ENCODE measurements at regions not wholly inside any gene's neighbourhood (a gene's known extent, or its start where the extent isn't known, plus 50 kb on each side); places are given as distances from the start of the nearest gene placed in this dataset.

DNA sequence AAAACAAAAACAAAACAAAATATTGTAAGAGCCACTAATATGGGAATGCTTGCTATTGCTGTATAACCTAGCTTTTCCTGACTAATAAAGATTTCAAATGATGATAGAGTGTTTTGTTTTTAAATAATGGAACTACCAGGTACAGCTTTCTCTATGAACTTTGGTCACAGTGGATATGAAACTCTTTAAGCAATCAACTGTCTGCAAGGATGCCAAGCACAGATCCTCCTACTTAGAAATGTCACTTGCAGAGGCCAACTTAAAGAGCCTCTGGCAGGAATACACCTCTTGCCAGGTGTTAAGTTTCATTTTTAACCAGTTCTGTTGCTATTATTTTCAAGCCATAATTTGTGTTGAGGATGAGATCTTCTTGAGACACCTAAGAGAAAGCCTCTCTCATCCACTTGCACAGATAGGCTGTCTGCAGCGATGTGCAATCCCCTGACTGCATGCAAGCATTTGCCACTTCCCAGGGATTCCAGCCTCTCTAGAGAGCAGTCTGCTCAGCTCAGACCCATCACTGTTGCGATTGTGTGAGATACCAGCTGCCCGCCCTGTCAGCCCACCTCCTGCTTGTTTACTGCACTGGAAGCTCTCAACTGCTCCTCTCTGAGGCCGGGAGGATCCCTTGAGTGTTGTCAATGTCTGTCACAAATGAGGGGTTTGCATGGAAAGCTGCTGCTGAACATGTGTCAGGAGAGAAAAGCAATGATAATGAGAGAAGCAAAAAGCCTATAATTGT, 86.1 kb upstream of the SCG2 start:
- H3K27me3 ChIP-seq (ENCODE audit: insufficient read depth, low read depth, low read length): no peaks in the 10 kb centered on the region
- peak overlapping the region; percentile 55 for H3K4me3 ChIP-seq (ENCODE audit: low read length)
- peak overlapping the region; percentile 25 for H3K4me2 ChIP-seq (ENCODE audit: low read length)
- H3K79me2 ChIP-seq (replicated peaks; ENCODE audit: insufficient read depth, low read length): no peaks in the 10 kb centered on the region
- H3K9me2 ChIP-seq (ENCODE audit: insufficient read depth, low read length): no peaks in the 10 kb centered on the region
- no peaks in the 10 kb centered on the region for H4K20me1 ChIP-seq (ENCODE audit: insufficient read depth)
- no peaks in the 10 kb centered on the region for H3F3A ChIP-seq (ENCODE audit: insufficient read depth, low read length, poor library complexity, severe bottlenecking)
- no peak overlapping the region for H3K9ac ChIP-seq (ENCODE audit: low read length)
- peak overlapping the region; percentile 54 for H3K27ac ChIP-seq (ENCODE audit: low read length)
- H3K36me3 ChIP-seq (ENCODE audit: insufficient read depth, low read length): no peaks in the 10 kb centered on the region
- TF ChIP-seq TAF1 (IDR thresholded peaks at IDR 0.05; ENCODE audit: low read depth) (no peak), EP300 (conservative IDR thresholded peaks at IDR 0.05; ENCODE audit: poor library complexity, severe bottlenecking) (peak; percentile 98), RAD21 (conservative IDR thresholded peaks at IDR 0.05) (peak; percentile 35), MXI1 (conservative IDR thresholded peaks at IDR 0.05; ENCODE audit: poor library complexity, severe bottlenecking) (peak; percentile 37), EZH2 (IDR thresholded peaks at IDR 0.05; ENCODE audit: borderline replicate concordance, insufficient read depth, low read length, poor library complexity, severe bottlenecking) (no peak), POLR2AphosphoS5 (IDR thresholded peaks at IDR 0.05) (peak; percentile 95), SMC3 (conservative IDR thresholded peaks at IDR 0.05; ENCODE audit: poor library complexity) (peak; percentile 51)
- TF ChIP-seq, protein P1, sequence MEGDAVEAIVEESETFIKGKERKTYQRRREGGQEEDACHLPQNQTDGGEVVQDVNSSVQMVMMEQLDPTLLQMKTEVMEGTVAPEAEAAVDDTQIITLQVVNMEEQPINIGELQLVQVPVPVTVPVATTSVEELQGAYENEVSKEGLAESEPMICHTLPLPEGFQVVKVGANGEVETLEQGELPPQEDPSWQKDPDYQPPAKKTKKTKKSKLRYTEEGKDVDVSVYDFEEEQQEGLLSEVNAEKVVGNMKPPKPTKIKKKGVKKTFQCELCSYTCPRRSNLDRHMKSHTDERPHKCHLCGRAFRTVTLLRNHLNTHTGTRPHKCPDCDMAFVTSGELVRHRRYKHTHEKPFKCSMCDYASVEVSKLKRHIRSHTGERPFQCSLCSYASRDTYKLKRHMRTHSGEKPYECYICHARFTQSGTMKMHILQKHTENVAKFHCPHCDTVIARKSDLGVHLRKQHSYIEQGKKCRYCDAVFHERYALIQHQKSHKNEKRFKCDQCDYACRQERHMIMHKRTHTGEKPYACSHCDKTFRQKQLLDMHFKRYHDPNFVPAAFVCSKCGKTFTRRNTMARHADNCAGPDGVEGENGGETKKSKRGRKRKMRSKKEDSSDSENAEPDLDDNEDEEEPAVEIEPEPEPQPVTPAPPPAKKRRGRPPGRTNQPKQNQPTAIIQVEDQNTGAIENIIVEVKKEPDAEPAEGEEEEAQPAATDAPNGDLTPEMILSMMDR (IDR thresholded peaks at IDR 0.05; ENCODE audit: poor library complexity, severe bottlenecking): no peak
- TF ChIP-seq, protein P2, sequence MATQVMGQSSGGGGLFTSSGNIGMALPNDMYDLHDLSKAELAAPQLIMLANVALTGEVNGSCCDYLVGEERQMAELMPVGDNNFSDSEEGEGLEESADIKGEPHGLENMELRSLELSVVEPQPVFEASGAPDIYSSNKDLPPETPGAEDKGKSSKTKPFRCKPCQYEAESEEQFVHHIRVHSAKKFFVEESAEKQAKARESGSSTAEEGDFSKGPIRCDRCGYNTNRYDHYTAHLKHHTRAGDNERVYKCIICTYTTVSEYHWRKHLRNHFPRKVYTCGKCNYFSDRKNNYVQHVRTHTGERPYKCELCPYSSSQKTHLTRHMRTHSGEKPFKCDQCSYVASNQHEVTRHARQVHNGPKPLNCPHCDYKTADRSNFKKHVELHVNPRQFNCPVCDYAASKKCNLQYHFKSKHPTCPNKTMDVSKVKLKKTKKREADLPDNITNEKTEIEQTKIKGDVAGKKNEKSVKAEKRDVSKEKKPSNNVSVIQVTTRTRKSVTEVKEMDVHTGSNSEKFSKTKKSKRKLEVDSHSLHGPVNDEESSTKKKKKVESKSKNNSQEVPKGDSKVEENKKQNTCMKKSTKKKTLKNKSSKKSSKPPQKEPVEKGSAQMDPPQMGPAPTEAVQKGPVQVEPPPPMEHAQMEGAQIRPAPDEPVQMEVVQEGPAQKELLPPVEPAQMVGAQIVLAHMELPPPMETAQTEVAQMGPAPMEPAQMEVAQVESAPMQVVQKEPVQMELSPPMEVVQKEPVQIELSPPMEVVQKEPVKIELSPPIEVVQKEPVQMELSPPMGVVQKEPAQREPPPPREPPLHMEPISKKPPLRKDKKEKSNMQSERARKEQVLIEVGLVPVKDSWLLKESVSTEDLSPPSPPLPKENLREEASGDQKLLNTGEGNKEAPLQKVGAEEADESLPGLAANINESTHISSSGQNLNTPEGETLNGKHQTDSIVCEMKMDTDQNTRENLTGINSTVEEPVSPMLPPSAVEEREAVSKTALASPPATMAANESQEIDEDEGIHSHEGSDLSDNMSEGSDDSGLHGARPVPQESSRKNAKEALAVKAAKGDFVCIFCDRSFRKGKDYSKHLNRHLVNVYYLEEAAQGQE (IDR thresholded peaks at IDR 0.05; ENCODE audit: borderline replicate concordance): peak; percentile 91
- H2AFZ ChIP-seq (ENCODE audit: low read depth, low read length): no peak overlapping the region
- H3K9me3 ChIP-seq (ENCODE audit: low read length): no peaks in the 10 kb centered on the region

DNA sequence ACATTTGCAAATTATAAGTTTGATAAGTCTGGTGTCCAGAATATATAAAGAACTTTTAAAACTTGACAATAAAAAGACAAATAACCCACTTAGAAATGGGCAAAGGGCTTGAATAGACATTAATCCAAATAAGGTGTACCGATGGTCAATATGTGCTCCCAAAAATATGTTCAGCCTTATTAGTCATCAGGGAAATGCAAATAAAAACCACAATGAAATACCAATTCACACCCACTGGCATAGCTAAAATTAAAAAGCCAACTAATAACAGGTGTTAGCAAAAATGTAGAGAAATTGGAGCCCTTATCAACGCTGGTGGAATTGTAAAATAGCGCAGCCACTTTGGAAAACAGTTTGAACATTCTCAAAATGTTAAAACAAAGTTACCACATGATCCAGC, 79.0 kb upstream of the SCG2 start:
- Histone ChIP-seq H4K20me1 (ENCODE audit: insufficient read depth) (no peaks in the 10 kb centered on the region), H3K4me3 (ENCODE audit: low read length) (no peak overlapping the region), H3K27ac (ENCODE audit: low read length) (no peak overlapping the region), H3K27me3 (ENCODE audit: insufficient read depth, low read depth, low read length) (no peaks in the 10 kb centered on the region), H3K9me2 (ENCODE audit: insufficient read depth, low read length) (no peaks in the 10 kb centered on the region), H3K9me3 (ENCODE audit: low read length) (no peaks in the 10 kb centered on the region), H3K79me2 (replicated peaks; ENCODE audit: insufficient read depth, low read length) (no peaks in the 10 kb centered on the region), H3K4me2 (ENCODE audit: low read length) (no peak overlapping the region), H3F3A (ENCODE audit: insufficient read depth, low read length, poor library complexity, severe bottlenecking) (no peaks in the 10 kb centered on the region), H2AFZ (ENCODE audit: low read depth, low read length) (no peak overlapping the region), H3K36me3 (ENCODE audit: insufficient read depth, low read length) (no peaks in the 10 kb centered on the region), H3K9ac (ENCODE audit: low read length) (no peak overlapping the region)
- TF ChIP-seq SMC3 (conservative IDR thresholded peaks at IDR 0.05; ENCODE audit: poor library complexity): no peak
- TF ChIP-seq RAD21 (conservative IDR thresholded peaks at IDR 0.05): no peak
- TF ChIP-seq TAF1 (IDR thresholded peaks at IDR 0.05; ENCODE audit: low read depth): no peak
- TF ChIP-seq, protein P2 (IDR thresholded peaks at IDR 0.05; ENCODE audit: borderline replicate concordance): no peak
- TF ChIP-seq MXI1 (conservative IDR thresholded peaks at IDR 0.05; ENCODE audit: poor library complexity, severe bottlenecking): no peak
- no peak for TF ChIP-seq EP300 (conservative IDR thresholded peaks at IDR 0.05; ENCODE audit: poor library complexity, severe bottlenecking)
- TF ChIP-seq, protein P1 (IDR thresholded peaks at IDR 0.05; ENCODE audit: poor library complexity, severe bottlenecking): no peak
- TF ChIP-seq POLR2AphosphoS5 (IDR thresholded peaks at IDR 0.05): no peak
- no peak for TF ChIP-seq EZH2 (IDR thresholded peaks at IDR 0.05; ENCODE audit: borderline replicate concordance, insufficient read depth, low read length, poor library complexity, severe bottlenecking)

Data from neural cell (in vitro differentiated cells).